ENCODE measurements at regions not wholly inside any gene's neighbourhood (a gene's known extent, or its start where the extent isn't known, plus 50 kb on each side); places are given as distances from the start of the nearest gene placed in this dataset.
A peak's percentile ranks its signal among the peaks of the same experiment; 100 is the strongest.

- Histone ChIP-seq H3K27ac (replicated peaks; ENCODE audit: low read length) (no peak overlapping the region), H2AK5ac (ENCODE audit: low read depth, low read length) (no peak overlapping the region), H3K4me3 (ENCODE audit: low read length in 2 of 2) (no peak overlapping the region), H4K8ac (ENCODE audit: low read depth, low read length) (no peak overlapping the region), H2AFZ (ENCODE audit: low read length) (no peak overlapping the region), H2BK5ac (ENCODE audit: low read length) (no peak overlapping the region), H2BK120ac (ENCODE audit: low read depth, low read length) (no peak overlapping the region), H3K9ac (ENCODE audit: low read depth, low read length, poor library complexity) (no peak overlapping the region), H3K27me3 (ENCODE audit: control insufficient read depth in 3 of 3, insufficient read depth in 3 of 3, low read depth in 1 of 3, low read length in 3 of 3) (no peaks in the 10 kb centered on the region), H3K18ac (ENCODE audit: low read length) (no peak overlapping the region), H3K4me2 (ENCODE audit: insufficient read depth, low read length, poor library complexity, severe bottlenecking) (no peak overlapping the region), H3K9me3 (replicated peaks in 1 of 2; ENCODE audit: control insufficient read depth in 2 of 2, insufficient read depth in 1 of 2, low read depth in 1 of 2, low read length in 2 of 2) (no peaks in the 10 kb centered on the region), H3K79me1 (ENCODE audit: low read depth, low read length) (no peaks in the 10 kb centered on the region), H3K4me1 (ENCODE audit: control insufficient read depth in 2 of 2, insufficient read depth in 1 of 2, low read depth in 1 of 2, low read length in 2 of 2) (peaks cover 1 to 2% of the 10 kb centered on the region in 2 donors), H3K36me3 (replicated peaks in 1 of 2; ENCODE audit: control insufficient read depth in 2 of 2, insufficient read depth in 2 of 2, low read length in 2 of 2) (no peaks in the 10 kb centered on the region), H2BK15ac (ENCODE audit: low read length) (no peak overlapping the region), H3K4ac (ENCODE audit: low read length) (no peak overlapping the region), H2BK12ac (ENCODE audit: low read length) (no peak overlapping the region), H4K91ac (ENCODE audit: low read depth, low read length, poor library complexity) (no peak overlapping the region), H3K23ac (ENCODE audit: low read depth, low read length, poor library complexity) (no peak overlapping the region), H3K14ac (ENCODE audit: low read length) (no peak overlapping the region)
- 100% methylated on average over 2 of the region's 4 CpGs; no CpG with 5 or more reads in 1 of the 2 donors for WGBS, 2 donors (ENCODE audit: extremely low coverage in 2 of 2, insufficient read length in 2 of 2, insufficient replicate concordance in 1 of 2)
- DNase-seq (ENCODE audit: low spot score): no peak
These were observed 425.6 kb upstream of the NCAM2 start for GRCh38 chr21:20572582-20572981.

DNA sequence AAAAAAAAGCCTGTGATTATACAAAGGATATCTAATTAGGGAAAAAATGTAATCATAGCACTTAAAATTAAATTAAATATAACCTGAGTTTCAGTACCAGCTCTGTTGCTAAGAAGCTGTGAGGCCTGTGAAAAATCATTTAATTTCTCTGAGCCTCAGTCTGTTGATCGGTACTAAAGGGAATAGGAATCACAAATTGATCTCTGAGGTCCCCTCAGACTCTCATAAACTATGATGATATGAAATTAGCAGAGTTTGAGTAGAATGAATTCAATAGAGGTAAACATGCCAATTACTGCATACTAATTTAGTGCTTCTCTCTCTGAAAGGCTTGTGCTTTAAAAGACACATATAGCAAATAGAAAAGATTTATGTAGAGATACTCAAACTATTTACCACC is 416.8 kb upstream of the NCAM2 start:
- Histone ChIP-seq H2BK120ac (ENCODE audit: low read depth, low read length) (no peak overlapping the region), H4K91ac (ENCODE audit: low read depth, low read length, poor library complexity) (no peak overlapping the region), H2AK5ac (ENCODE audit: low read depth, low read length) (no peak overlapping the region), H3K9me3 (replicated peaks in 1 of 2; ENCODE audit: control insufficient read depth in 2 of 2, insufficient read depth in 1 of 2, low read depth in 1 of 2, low read length in 2 of 2) (no peaks in the 10 kb centered on the region), H3K14ac (ENCODE audit: low read length) (no peak overlapping the region), H2BK12ac (ENCODE audit: low read length) (no peak overlapping the region), H3K4me1 (ENCODE audit: control insufficient read depth in 2 of 2, insufficient read depth in 1 of 2, low read depth in 1 of 2, low read length in 2 of 2) (no peaks in the 10 kb centered on the region), H3K79me1 (ENCODE audit: low read depth, low read length) (no peaks in the 10 kb centered on the region), H3K18ac (ENCODE audit: low read length) (no peak overlapping the region), H3K4me3 (ENCODE audit: low read length in 2 of 2) (no peak overlapping the region), H4K8ac (ENCODE audit: low read depth, low read length) (no peak overlapping the region), H3K23ac (ENCODE audit: low read depth, low read length, poor library complexity) (no peak overlapping the region), H2BK15ac (ENCODE audit: low read length) (no peak overlapping the region), H3K27me3 (ENCODE audit: control insufficient read depth in 3 of 3, insufficient read depth in 3 of 3, low read depth in 1 of 3, low read length in 3 of 3) (no peaks in the 10 kb centered on the region), H3K27ac (replicated peaks; ENCODE audit: low read length) (no peak overlapping the region), H2AFZ (ENCODE audit: low read length) (no peak overlapping the region), H3K4ac (ENCODE audit: low read length) (no peak overlapping the region), H3K4me2 (ENCODE audit: insufficient read depth, low read length, poor library complexity, severe bottlenecking) (no peak overlapping the region), H3K9ac (ENCODE audit: low read depth, low read length, poor library complexity) (no peak overlapping the region), H2BK5ac (ENCODE audit: low read length) (no peak overlapping the region), H3K36me3 (replicated peaks in 1 of 2; ENCODE audit: control insufficient read depth in 2 of 2, insufficient read depth in 2 of 2, low read length in 2 of 2) (no peaks in the 10 kb centered on the region)
- DNase-seq (ENCODE audit: low spot score): no peak
- no CpG with 5 or more reads among the region's 1 CpG for WGBS, 2 donors (ENCODE audit: extremely low coverage in 2 of 2, insufficient read length in 2 of 2, insufficient replicate concordance in 1 of 2)

DNA sequence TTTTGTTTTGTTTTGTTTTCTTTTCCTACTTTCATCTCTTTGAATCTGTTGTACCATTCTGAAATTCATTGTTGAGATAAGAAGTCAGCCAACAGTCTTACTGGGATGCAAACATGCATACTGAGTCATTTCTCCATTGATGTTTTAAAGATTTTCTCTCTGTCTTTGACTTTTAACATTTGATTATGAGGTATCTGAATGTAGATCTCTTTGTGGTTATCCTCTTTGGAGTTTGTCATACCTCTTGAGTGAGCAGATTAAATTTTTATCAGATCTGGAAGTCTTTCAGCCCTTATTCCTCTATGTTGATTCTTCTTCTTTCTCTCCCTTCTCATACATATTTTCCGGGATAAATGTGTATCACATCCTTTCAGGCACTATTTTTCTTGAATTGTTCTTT is 406.9 kb upstream of the NCAM2 start:
- Histone ChIP-seq H3K18ac (ENCODE audit: low read length) (no peak overlapping the region), H2BK5ac (ENCODE audit: low read length) (no peak overlapping the region), H3K14ac (ENCODE audit: low read length) (no peak overlapping the region), H3K4me2 (ENCODE audit: insufficient read depth, low read length, poor library complexity, severe bottlenecking) (no peak overlapping the region), H2BK120ac (ENCODE audit: low read depth, low read length) (no peak overlapping the region), H2AFZ (ENCODE audit: low read length) (no peak overlapping the region), H2AK5ac (ENCODE audit: low read depth, low read length) (no peak overlapping the region), H3K79me1 (ENCODE audit: low read depth, low read length) (no peaks in the 10 kb centered on the region), H4K91ac (ENCODE audit: low read depth, low read length, poor library complexity) (no peak overlapping the region), H4K8ac (ENCODE audit: low read depth, low read length) (no peak overlapping the region), H3K27me3 (ENCODE audit: control insufficient read depth in 3 of 3, insufficient read depth in 3 of 3, low read depth in 1 of 3, low read length in 3 of 3) (no peaks in the 10 kb centered on the region), H3K4me3 (ENCODE audit: low read length in 2 of 2) (no peak overlapping the region), H3K36me3 (replicated peaks in 1 of 2; ENCODE audit: control insufficient read depth in 2 of 2, insufficient read depth in 2 of 2, low read length in 2 of 2) (no peaks in the 10 kb centered on the region), H2BK12ac (ENCODE audit: low read length) (no peak overlapping the region), H3K4ac (ENCODE audit: low read length) (no peak overlapping the region), H3K9me3 (replicated peaks in 1 of 2; ENCODE audit: control insufficient read depth in 2 of 2, insufficient read depth in 1 of 2, low read depth in 1 of 2, low read length in 2 of 2) (no peaks in the 10 kb centered on the region), H3K23ac (ENCODE audit: low read depth, low read length, poor library complexity) (no peak overlapping the region), H3K9ac (ENCODE audit: low read depth, low read length, poor library complexity) (no peak overlapping the region), H3K4me1 (ENCODE audit: control insufficient read depth in 2 of 2, insufficient read depth in 1 of 2, low read depth in 1 of 2, low read length in 2 of 2) (no peaks in the 10 kb centered on the region), H3K27ac (replicated peaks; ENCODE audit: low read length) (no peak overlapping the region), H2BK15ac (ENCODE audit: low read length) (no peak overlapping the region)
- no CpG with 5 or more reads among the region's 1 CpG for whole genome bisulfite sequencing, 2 donors (ENCODE audit: extremely low coverage in 2 of 2, insufficient read length in 2 of 2, insufficient replicate concordance in 1 of 2)
- no peak for DNase-seq (ENCODE audit: low spot score)

DNA sequence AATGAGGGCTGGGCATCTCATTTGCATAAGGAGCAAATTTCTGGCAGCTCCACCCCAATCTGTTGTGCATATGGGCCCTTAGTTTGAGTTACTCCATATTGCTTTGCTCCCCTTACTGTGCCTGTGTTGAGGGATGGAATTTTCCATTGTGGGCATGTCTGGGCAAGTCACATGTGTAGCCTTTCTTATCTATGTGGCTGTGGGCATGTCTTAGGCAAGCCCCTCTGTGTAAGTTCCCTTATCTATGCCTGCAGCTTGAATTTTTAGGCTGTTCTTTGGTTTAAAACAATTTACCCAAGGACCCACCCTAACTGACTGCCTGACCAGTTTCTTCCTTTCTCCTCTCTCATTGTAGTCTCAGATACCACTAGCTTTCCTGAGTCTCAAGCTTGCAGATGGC is 405.7 kb upstream of the NCAM2 start:
- DNase-seq (ENCODE audit: low spot score): no peak
- Histone ChIP-seq H2BK120ac (ENCODE audit: low read depth, low read length) (no peak overlapping the region), H3K4me2 (ENCODE audit: insufficient read depth, low read length, poor library complexity, severe bottlenecking) (no peak overlapping the region), H2AFZ (ENCODE audit: low read length) (peak overlapping the region; percentile 74), H3K27me3 (ENCODE audit: control insufficient read depth in 3 of 3, insufficient read depth in 3 of 3, low read depth in 1 of 3, low read length in 3 of 3) (no peaks in the 10 kb centered on the region), H2AK5ac (ENCODE audit: low read depth, low read length) (no peak overlapping the region), H3K9me3 (replicated peaks in 1 of 2; ENCODE audit: control insufficient read depth in 2 of 2, insufficient read depth in 1 of 2, low read depth in 1 of 2, low read length in 2 of 2) (no peaks in the 10 kb centered on the region), H2BK15ac (ENCODE audit: low read length) (no peak overlapping the region), H3K4me1 (ENCODE audit: control insufficient read depth in 2 of 2, insufficient read depth in 1 of 2, low read depth in 1 of 2, low read length in 2 of 2) (no peaks in the 10 kb centered on the region), H3K79me1 (ENCODE audit: low read depth, low read length) (no peaks in the 10 kb centered on the region), H3K4ac (ENCODE audit: low read length) (no peak overlapping the region), H4K91ac (ENCODE audit: low read depth, low read length, poor library complexity) (no peak overlapping the region), H3K14ac (ENCODE audit: low read length) (no peak overlapping the region), H3K36me3 (replicated peaks in 1 of 2; ENCODE audit: control insufficient read depth in 2 of 2, insufficient read depth in 2 of 2, low read length in 2 of 2) (no peaks in the 10 kb centered on the region), H2BK12ac (ENCODE audit: low read length) (no peak overlapping the region), H3K18ac (ENCODE audit: low read length) (no peak overlapping the region), H3K27ac (replicated peaks; ENCODE audit: low read length) (no peak overlapping the region), H3K9ac (ENCODE audit: low read depth, low read length, poor library complexity) (no peak overlapping the region), H3K23ac (ENCODE audit: low read depth, low read length, poor library complexity) (no peak overlapping the region), H2BK5ac (ENCODE audit: low read length) (no peak overlapping the region), H4K8ac (ENCODE audit: low read depth, low read length) (no peak overlapping the region), H3K4me3 (ENCODE audit: low read length in 2 of 2) (no peak overlapping the region)

All from neuronal stem cell (in vitro differentiated cells).